Peyer's patch (tissue), 4 donors: ENCODE measurements at regions not wholly inside any gene's neighbourhood (a gene's known extent, or its start where the extent isn't known, plus 50 kb on each side); places are given as distances from the start of the nearest gene placed in this dataset.

ENCODE experiments used
- CTCF ChIP-seq, 6 experiments: fragments of 450-650 bp in 4 of 6; fragments of 200-600 bp in 2 of 6; sonication (generic) in 1 of 6; IDR thresholded peaks; one replicate each; pipeline ENCODE4 v1.5.1; 2017 to 2019; ENCODE audit warnings: antibody characterized with exemption in 6 of 6, mild to moderate bottlenecking in 3 of 6, moderate library complexity in 1 of 6
- POLR2A ChIP-seq, 2 donors: fragments of 450-650 bp; IDR thresholded peaks; one replicate each; pipeline ENCODE4 v1.5.1; 2017; ENCODE audit warnings: antibody characterized with exemption in 2 of 2, mild to moderate bottlenecking in 2 of 2, moderate library complexity in 2 of 2

DNA sequence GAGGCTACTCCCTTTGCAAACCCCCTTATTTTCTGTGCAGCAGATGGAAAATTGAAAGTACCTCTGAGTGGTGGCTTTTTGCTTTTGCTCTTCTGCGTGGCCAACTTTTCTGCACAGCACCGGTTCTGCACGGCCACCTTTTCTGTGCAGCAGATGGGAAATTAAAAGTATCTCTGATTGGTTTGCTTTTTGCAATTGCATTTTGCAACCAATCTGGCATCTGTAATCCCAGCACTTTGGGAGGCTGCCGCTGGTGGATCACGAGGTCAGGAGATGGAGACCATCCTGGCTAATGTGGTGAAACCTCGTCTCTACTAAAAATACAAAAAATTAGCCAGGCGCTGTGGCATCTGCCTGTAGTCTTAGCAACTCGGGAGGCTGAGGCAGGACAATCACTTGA lies 79.5 kb upstream of the CHMP2B start:
- TF ChIP-seq CTCF (IDR thresholded peaks at IDR 0.05) (no peak), POLR2A (IDR thresholded peaks at IDR 0.05) (no peak)
